GM23248 (cell line): ENCODE measurements at regions not wholly inside any gene's neighbourhood (a gene's known extent, or its start where the extent isn't known, plus 50 kb on each side); places are given as distances from the start of the nearest gene placed in this dataset.
"Not testable (repeated sequence)": the region's sequence is repeated elsewhere in the genome, so short reads cannot be mapped to it uniquely, and the experiment has no call there.

Source experiments
- EZH2 ChIP-seq: fragments of 200-600 bp; sonication (generic); IDR thresholded peaks from 2 replicates; pipeline ENCODE4 v1.6.1; 2018; ENCODE audit warnings: antibody characterized with exemption, mild to moderate bottlenecking; ENCODE audit not compliant: insufficient read depth, poor library complexity, severe bottlenecking
- EZH2phosphoT487 ChIP-seq: fragments of 200-600 bp; sonication (generic); IDR thresholded peaks from 2 replicates; pipeline ENCODE4 v1.6.1; 2018; ENCODE audit warnings: antibody characterized with exemption, moderate library complexity, mild to moderate bottlenecking, low read depth; ENCODE audit not compliant: insufficient read depth

DNA sequence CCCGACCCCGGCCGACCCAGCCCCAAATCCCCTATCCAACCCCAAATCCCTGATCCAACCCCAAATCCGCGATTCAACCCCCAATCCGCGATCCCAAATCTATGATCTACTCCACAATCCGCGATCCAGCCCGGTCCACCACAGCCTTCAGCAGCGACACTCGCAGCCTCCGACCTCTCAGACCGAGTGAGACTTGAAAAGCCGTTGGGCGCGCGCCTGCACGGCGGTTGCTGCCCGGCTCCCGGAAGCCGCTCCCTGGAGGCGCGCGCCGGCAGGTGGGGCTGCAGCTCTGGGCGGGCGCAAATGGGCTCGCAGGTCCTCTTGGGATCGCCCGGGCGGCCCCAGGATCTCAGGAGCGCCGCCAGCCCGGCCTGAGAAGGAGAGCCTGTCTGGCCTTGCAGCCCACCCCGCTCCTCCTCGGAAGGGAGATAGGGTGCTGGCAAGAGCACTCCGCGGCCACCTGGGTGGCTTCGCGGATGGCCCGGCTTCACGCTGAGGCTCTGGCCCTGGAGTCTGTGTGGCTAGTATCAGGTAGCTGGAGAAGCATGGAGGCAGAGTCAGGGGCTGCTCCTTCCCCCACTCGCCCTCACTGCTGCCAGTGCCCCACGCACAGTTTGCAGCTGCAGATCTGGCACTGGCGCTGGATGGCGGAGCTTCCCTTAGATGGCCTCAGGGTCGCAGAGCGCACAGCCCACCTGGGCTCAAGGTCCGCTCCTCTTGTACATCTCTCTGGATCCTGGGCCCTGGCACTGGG lies 533.4 kb upstream of the DEFB115 start:
- TF ChIP-seq EZH2, EZH2phosphoT487: not testable (repeated sequence)
